Fibroblast of lung (primary cell): ENCODE measurements at regions not wholly inside any gene's neighbourhood (a gene's known extent, or its start where the extent isn't known, plus 50 kb on each side); places are given as distances from the start of the nearest gene placed in this dataset.

Experiments used
- DNase-seq, 2 donors: peaks; one replicate each; pipeline versions ENCODE4 v3.0.0 to v3.0.0-alpha.2; 2010; ENCODE audit warnings: low read depth in 2 of 2
- H2AFZ ChIP-seq: 2 replicates; pipeline ENCODE4 v1.5.1; 2012; ENCODE audit warnings: low read length, control low read depth, inconsistent platforms
- H3K27ac ChIP-seq: 2 replicates; pipeline ENCODE4 v1.5.1; 2011; ENCODE audit warnings: low read length, control low read depth; ENCODE audit not compliant: insufficient read depth
- H3K27me3 ChIP-seq: 2 replicates; pipeline ENCODE4 v1.5.1; 2011; ENCODE audit warnings: mild to moderate bottlenecking, low read length; ENCODE audit not compliant: control insufficient read depth, insufficient read depth
- H3K36me3 ChIP-seq: 2 replicates; pipeline ENCODE4 v1.5.1; 2011; ENCODE audit warnings: low read length; ENCODE audit not compliant: control insufficient read depth, insufficient read depth
- H3K4me1 ChIP-seq: 2 replicates; pipeline ENCODE4 v1.5.1; 2011; ENCODE audit warnings: low read length; ENCODE audit not compliant: control insufficient read depth, insufficient read depth; ENCODE audit errors: extremely low read depth
- H3K4me2 ChIP-seq: 2 replicates; pipeline ENCODE4 v1.5.1; 2011; ENCODE audit warnings: low read length, control low read depth; ENCODE audit not compliant: insufficient read depth; ENCODE audit errors: extremely low read depth
- H3K4me3 ChIP-seq, 4 experiments: fragments of 200-600 bp in 1 of 4; sonication (generic) in 1 of 4; replicated peaks in 1 of 4; 2 replicates each; pipeline ENCODE4 v1.5.1; 2011 to 2016; ENCODE audit warnings: low read length in 4 of 4, low read depth in 3 of 4, mild to moderate bottlenecking in 3 of 4, control low read depth in 2 of 4, inconsistent platforms in 1 of 4, mixed read lengths in 1 of 4; ENCODE audit not compliant: insufficient read depth in 1 of 4; ENCODE audit errors: control extremely low read depth in 1 of 4
- H3K79me2 ChIP-seq: 2 replicates; pipeline ENCODE4 v1.5.1; 2012; ENCODE audit warnings: mild to moderate bottlenecking, low read length, inconsistent platforms; ENCODE audit not compliant: control insufficient read depth, insufficient read depth
- H3K9ac ChIP-seq: 2 replicates; pipeline ENCODE4 v1.5.1; 2011; ENCODE audit warnings: mild to moderate bottlenecking, low read length, control low read depth; ENCODE audit not compliant: insufficient read depth
- H3K9me3 ChIP-seq: 2 replicates; pipeline ENCODE4 v1.5.1; 2012; ENCODE audit warnings: low read depth, low read length; ENCODE audit not compliant: control insufficient read depth, insufficient read depth
- H4K20me1 ChIP-seq: 2 replicates; pipeline ENCODE4 v1.5.1; 2011; ENCODE audit warnings: low read length; ENCODE audit not compliant: control insufficient read depth, insufficient read depth; ENCODE audit errors: extremely low read depth
- CTCF ChIP-seq, 2 donors: IDR thresholded peaks in 1 of 2; conservative IDR thresholded peaks in 1 of 2; 1 replicate in 1 of 2; 2 replicates in 1 of 2; pipeline ENCODE4 v1.5.1; 2011 to 2012; ENCODE audit warnings: low read length in 2 of 2, control low read depth in 1 of 2, inconsistent platforms in 1 of 2, low read depth in 1 of 2, mild to moderate bottlenecking in 1 of 2
- EZH2 ChIP-seq: IDR thresholded peaks from 2 replicates; pipeline ENCODE4 v1.5.1; 2012; ENCODE audit warnings: low read length, control low read depth, mild to moderate bottlenecking; ENCODE audit errors: missing control alignments

DNA sequence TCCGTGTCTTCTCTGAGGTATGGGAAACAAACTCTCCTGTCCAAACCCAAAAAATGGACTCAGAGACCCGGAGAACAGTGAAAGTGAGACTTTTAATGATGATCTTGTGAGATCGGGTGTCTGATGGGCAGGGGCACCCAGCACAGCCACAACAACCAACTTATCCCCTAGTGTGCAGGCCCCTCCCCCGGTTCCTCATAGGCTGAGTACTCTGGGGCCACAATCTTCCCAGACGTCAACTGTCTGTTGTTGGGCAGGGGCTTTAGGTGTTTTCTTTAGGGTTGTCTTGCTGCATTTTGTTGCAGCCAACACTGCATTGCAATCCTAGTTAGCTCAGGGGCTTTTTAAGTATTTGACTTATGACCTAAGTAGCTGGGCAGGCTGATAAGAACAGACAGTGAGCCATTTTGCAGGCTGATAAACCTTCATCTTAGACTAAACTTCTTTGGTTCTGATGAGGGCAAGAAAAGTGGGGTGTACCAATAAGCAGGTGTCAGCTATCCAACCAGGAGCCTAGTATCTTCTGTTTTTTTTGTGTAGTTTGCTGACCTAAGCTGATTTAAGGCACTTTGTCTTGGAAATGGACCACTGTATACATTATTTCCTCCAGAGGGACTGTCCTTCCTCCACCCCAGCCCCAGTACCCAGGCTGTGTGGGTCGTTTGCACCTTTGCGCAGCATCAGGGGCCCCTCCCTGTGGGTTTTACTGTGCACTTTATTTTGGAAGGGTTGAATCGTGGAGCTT lies 1323.6 kb downstream of the TBC1D22A start:
- no peak overlapping the region for H3K27ac ChIP-seq
- H3K79me2 ChIP-seq = no peaks in the 10 kb centered on the region
- no peaks in the 10 kb centered on the region for H3K9me3 ChIP-seq
- TF ChIP-seq CTCF (conservative IDR thresholded peaks at IDR 0.05 in 1 of 2, IDR thresholded peaks at IDR 0.05 in 1 of 2; ENCODE audit: low read depth in 1 of 2, low read length in 2 of 2) = no peak
- TF ChIP-seq EZH2 = no peak
- no peaks in the 10 kb centered on the region for H3K36me3 ChIP-seq
- no peak overlapping the region for H3K4me3 ChIP-seq
- no peak overlapping the region for H2AFZ ChIP-seq
- H4K20me1 ChIP-seq = no peaks in the 10 kb centered on the region
- no peak for DNase-seq
- H3K4me2 ChIP-seq = no peak overlapping the region
- no peaks in the 10 kb centered on the region for H3K27me3 ChIP-seq
- H3K4me1 ChIP-seq = no peaks in the 10 kb centered on the region
- no peak overlapping the region for H3K9ac ChIP-seq

DNA sequence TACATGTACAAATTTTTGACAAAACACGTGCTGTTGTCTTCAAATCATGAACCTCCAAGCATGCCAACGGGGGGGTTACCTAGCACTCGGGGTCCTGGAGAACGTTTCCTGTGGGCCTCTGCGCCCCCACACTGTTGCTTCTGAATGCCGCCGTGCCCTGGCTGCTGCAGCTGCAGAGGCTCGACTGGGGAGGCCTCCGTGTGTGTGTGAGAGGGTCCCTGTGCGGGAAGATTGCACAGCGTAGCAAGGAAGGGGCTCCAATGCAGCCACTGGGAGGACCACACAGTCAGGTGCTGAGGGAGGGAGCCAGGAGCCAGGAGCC lies 1322.2 kb downstream of the TBC1D22A start:
- no peak for TF ChIP-seq EZH2
- Histone ChIP-seq H3K9me3 (no peaks in the 10 kb centered on the region), H2AFZ (no peak overlapping the region), H3K79me2 (no peaks in the 10 kb centered on the region), H3K4me3 (no peak overlapping the region), H3K4me2 (no peak overlapping the region), H3K9ac (no peak overlapping the region), H3K36me3 (no peaks in the 10 kb centered on the region), H4K20me1 (no peaks in the 10 kb centered on the region), H3K27ac (no peak overlapping the region), H3K4me1 (no peaks in the 10 kb centered on the region), H3K27me3 (no peaks in the 10 kb centered on the region)
- no peak for DNase-seq

DNA sequence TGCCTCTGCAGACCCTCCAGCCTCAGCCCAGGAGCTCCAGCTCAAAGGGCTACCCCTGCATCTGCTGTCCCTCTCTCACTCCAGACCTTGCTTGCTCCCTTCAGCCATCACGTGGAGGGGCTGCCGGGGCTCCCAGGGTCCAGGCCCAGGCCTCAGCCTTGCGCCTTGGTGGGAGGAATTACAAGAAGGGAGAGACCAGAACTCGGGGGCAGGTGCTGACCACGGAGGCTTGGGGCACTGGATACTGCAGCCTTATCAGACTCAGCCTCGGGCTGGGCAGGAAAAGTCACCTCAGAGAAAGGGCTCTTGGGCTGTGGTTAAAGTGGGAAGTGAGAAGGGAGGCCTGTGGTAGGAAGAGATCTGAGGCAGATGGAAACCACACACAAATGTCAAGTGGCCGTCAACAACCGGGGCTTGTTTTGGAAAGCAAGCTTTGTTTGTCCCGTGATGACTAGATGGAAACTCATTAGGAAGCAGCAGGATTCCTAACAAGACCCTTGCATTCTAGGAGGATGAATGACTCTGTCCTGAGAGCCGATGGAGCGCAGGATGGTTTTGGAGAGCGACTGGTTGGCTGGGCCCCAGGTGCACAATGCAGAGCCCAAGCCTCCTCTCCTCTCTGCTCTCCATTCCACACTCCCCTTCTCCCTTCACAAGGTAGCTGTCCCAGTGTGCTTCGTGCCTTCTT lies 1321.7 kb downstream of the TBC1D22A start:
- H3K79me2 ChIP-seq = no peaks in the 10 kb centered on the region
- H3K9ac ChIP-seq = no peak overlapping the region
- no peak for DNase-seq
- no peaks in the 10 kb centered on the region for H3K27me3 ChIP-seq
- no peaks in the 10 kb centered on the region for H3K9me3 ChIP-seq
- H3K4me3 ChIP-seq = no peak overlapping the region
- H4K20me1 ChIP-seq = no peaks in the 10 kb centered on the region
- no peaks in the 10 kb centered on the region for H3K36me3 ChIP-seq
- TF ChIP-seq EZH2 (no peak), CTCF (conservative IDR thresholded peaks at IDR 0.05 in 1 of 2, IDR thresholded peaks at IDR 0.05 in 1 of 2; ENCODE audit: low read depth in 1 of 2, low read length in 2 of 2) (no peak)
- H2AFZ ChIP-seq = no peak overlapping the region
- H3K4me2 ChIP-seq = no peak overlapping the region
- H3K4me1 ChIP-seq = no peaks in the 10 kb centered on the region
- no peak overlapping the region for H3K27ac ChIP-seq
